Right ventricle myocardium inferior (tissue), 1 donor: ENCODE measurements at regions not wholly inside any gene's neighbourhood (a gene's known extent, or its start where the extent isn't known, plus 50 kb on each side); places are given as distances from the start of the nearest gene placed in this dataset.

ENCODE experiments used
- ATAC-seq: fragments of 200-7000 bp; cut with Tn5 transposase; one replicate; pipeline ENCODE4 v1.9.1; 2020; ENCODE audit warnings: mild to moderate bottlenecking, moderate library complexity
- DNase-seq: peaks from one replicate; pipeline ENCODE4 v3.0.0; 2021; ENCODE audit errors: missing footprints
- intact Hi-C: fragments of 100-400 bp; cut with DNase I; formaldehyde crosslinking; loops from one replicate; pipeline ENCODE4 v1.11.0; 2022
- donor health status: DM: no; HTN: yes; CAD: no; lungs with severe emphysema.

DNA sequence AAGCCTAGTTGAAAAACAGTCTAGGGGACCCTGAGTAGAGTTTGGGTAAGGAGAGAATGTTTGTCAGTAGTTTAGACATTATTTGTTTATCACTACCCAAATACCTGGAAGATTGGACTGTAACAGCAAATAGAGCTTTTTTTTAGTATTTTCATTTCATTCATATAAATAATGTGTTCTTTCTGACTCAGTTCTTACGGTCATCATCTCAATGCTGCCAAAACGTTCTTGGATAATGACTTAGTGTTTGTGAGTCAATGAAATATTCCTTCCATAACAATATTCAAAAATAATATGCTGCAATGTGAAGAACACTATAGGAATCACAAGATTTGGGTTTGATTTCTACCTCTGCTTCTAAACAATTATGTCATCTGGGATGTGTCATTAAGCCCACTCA lies 400.0 kb upstream of the PKN2 start:
- DNase-seq = no peak
- ATAC-seq = no peak
- intact Hi-C loops = no loop called here

DNA sequence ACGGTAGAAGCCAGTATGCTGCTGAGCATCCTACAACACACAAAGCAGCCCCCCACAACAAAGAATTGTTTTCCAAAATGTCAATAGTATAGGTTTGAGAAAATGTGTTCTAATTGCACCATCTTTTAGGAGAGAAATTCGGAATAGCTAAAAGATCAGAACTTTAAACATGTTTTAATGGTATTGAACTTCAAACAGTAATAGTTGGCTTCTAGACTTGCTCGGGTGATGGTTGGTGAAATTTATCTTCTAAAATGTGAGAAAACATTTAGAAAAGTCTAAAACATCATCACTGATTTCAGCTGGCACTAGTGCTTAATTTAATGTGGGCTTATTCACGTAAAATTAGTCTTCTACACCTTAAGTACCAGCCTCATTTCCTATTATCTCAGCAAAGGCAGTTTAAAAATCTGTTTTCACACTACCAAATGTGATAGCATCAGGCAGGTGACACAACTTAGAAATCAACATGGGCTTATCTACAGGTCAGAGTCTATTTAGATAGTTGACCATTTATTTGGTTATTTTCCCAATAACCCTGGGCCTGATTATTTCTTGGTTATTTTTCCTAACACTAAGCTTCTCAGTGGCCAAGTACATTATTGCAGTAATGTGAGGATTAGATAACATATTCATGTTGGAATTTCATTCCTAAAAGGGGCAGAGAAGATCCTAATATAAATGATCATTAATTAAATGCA lies 399.3 kb upstream of the PKN2 start:
- no peak for ATAC-seq
- DNase-seq = no peak
- intact Hi-C loops = no loop called here

DNA sequence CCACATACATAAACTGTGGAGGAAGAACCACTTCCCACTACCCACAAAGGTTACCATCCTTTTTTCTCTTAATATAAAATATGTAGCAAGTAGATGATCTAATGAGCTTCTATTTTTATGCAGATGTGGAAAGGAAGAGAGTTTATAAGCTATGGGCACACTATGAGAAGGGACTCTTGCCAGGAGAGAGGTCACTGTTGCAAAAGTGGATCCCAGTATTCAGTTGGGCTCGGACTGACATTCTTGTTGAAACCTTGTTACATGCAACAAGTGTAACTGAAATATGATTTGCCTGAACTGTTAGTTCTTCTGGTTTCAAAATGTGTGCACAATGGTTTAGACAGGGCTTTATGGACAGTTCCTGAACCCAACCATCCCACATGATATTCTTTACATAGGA lies 397.4 kb upstream of the PKN2 start:
- no peak for ATAC-seq
- intact Hi-C loops = no loop called here
- DNase-seq = no peak

DNA sequence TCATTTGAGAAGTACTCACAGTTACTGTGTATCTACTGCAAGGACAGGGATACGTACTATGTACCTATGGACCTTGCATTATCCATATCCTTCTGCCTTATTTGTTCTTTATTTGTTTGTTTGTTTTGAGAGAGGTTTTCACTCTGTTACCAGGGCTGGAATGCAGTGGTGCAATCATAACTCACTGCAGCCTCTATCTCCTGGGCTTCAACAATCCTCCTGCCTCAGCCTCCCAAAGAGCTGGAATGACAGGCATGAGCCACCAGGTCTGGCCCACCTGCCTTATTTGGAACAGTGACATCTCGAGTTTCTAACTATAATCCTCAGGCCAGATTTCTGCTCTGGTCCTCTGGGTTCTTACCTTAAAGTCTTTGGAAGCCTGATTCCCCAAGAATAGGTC lies 395.5 kb upstream of the PKN2 start:
- intact Hi-C loops = no loop called here
- DNase-seq = no peak
- ATAC-seq = no peak

DNA sequence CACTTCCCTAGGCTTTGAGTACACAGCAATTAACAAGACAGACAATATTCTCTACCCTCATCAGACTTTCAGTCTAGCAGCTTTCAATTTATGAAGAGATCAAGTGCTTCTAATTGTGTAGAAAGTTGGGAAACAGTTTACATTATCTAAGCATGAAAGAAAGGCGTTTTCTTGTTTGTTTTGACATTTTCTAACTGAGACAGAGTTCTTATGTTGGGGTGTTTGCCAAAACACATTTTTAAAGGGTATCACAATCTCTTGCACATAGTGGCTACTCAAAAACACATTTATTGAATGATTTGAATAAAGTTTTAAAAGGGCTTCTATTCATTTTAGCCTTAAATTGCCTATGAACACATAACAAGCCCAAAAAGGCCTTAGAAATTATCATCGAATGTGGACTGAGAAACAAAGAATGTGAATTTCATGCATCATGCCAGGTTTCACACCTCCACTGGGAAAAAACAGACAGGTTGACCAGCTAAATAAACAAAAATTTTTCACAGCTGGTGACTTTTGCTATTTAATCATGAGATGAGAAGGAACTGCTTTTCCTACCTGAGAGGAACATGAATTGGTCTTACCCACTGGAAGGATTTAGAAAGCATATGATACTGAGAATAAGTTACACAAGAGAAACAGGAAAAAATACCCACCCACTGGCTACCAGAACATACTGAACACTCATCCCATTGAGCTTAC lies 394.5 kb upstream of the PKN2 start:
- intact Hi-C loops = loop anchor here (10.0 kb wide), 1 partner anchor 1155 kb away; no protein-coding TSS in a partner anchor
- ATAC-seq (no peak), DNase-seq (no peak)

DNA sequence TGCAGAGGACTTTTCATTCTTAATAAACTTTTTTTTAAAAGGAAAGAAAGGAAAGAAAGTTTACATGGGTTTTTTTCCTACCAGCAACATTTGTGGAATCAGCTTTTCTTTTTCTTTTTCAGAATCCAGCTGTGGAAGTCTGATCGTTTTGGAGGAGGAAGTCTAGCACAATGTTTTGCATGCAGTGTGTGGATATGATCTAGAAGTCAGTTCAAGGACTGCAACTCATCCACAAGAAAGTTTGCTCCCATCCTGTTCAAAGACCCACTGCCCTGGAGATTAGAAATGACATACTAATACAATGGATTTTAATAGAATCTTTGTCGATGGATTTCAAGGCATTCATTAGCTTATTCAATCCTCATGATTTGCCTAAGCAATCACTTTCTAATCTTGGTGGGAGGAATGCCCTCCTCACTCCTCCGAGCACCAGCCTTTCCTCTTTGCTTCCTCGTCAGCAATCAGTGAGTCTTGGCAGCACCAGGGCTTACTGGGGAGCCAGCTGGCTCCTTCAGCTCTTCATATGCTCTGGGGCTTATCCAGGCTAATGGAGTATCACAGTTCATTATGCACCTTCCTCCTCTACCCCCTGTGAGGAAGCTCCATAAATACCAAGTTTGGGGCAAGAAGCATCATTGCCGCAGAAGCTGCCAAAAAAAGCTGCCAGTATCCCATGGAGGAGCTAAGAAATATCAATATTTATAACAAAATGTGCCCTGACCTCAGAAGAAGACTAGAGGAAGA lies 392.3 kb upstream of the PKN2 start:
- intact Hi-C loops = loop anchor here (10.0 kb wide), 1 partner anchor 1157 kb away; no protein-coding TSS in a partner anchor
- ATAC-seq = no peak

DNA sequence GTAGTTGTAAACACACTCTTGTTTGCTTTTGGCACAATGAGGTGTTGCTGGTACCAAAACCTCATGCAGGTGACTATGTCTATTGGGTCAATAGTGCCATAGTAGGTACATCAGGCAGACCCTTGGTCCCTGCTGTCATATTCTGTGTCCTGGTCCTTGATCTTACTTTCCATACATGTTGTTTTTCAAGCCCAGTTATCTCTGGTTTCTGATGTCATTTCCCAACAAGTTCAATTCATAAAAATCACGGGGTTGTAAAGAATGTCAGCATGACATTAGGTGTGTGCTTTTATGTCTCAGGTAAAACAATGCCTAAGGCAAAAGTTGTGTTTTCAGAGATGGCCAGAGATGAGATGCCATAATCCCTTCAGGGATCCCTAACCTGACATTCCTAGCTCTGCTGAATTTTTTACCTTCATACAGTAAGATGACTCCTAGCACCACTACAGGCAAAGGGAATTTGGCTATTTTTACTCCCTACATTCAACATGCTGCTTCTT lies 390.3 kb upstream of the PKN2 start:
- intact Hi-C loops = loop anchor here (10.0 kb wide), 1 partner anchor 1159 kb away; no protein-coding TSS in a partner anchor
- no peak for ATAC-seq
- DNase-seq = no peak

More for the DNA sequence above, 392.3 kb upstream of the PKN2 start:
- DNase-seq = no peak

DNA sequence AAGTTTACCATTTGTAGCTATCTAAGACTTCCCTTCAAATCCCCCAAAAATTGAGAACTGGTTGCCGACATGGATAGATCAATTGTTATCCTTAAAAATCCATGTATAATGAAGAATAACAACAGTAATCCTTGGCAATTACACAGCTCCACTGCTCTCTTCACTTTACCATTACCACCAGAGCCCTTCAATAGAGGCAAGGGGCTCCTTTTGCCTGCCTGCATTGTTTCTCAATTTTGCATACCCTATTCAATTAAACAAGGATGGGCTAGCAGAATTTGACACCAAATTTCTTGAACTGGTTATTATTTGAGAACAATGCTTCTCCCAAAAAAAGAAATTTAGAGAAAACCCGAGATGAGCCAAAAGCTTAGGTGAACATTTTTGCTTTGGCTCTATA lies 387.8 kb upstream of the PKN2 start:
- intact Hi-C loops = loop anchor here (10.0 kb wide), 1 partner anchor 1161 kb away; no protein-coding TSS in a partner anchor
- no peak for DNase-seq
- ATAC-seq = no peak

DNA sequence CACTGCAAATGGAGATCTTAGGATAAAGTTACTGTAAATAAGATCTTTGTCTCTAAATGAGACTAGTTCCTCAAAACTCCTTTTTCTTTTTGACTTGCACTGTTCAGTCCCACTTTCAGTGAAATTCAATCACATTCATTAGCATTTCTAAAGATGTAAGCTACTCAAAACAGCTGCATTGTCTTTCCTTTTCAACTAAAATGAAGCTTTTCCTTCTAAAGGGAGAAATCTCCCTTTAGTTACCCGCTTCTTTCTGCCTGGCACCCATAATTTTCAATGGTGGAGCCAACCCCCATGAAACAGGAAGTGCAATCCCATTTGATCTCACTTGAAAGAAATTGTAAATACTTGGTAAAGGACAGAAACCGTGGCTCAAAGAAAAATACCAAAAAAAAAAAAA lies 387.4 kb upstream of the PKN2 start:
- intact Hi-C loops = loop anchor here (10.0 kb wide), 1 partner anchor 1162 kb away; no protein-coding TSS in a partner anchor
- ATAC-seq (no peak), DNase-seq (no peak)

DNA sequence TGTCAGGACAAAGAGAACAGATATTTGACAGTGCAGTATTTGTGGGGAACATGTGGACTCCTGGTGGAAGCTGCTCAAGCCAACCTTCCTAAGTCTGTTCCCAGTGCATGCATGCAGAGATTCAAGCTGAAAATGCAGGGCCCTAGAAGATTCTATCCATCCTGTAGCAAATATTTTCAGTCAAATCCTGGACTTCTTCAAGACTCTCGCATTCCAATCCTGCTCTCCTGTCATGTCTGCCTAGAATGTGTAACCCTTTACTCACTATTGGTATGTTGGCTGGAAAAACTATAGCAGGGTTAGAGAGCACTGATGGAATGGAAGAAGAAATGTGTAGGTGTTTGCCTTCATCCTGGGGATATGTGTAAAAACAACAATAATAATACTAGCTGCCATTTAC lies 385.6 kb upstream of the PKN2 start:
- intact Hi-C loops = loop anchor here (10.0 kb wide), 1 partner anchor 1164 kb away; no protein-coding TSS in a partner anchor
- DNase-seq = no peak
- ATAC-seq = no peak

DNA sequence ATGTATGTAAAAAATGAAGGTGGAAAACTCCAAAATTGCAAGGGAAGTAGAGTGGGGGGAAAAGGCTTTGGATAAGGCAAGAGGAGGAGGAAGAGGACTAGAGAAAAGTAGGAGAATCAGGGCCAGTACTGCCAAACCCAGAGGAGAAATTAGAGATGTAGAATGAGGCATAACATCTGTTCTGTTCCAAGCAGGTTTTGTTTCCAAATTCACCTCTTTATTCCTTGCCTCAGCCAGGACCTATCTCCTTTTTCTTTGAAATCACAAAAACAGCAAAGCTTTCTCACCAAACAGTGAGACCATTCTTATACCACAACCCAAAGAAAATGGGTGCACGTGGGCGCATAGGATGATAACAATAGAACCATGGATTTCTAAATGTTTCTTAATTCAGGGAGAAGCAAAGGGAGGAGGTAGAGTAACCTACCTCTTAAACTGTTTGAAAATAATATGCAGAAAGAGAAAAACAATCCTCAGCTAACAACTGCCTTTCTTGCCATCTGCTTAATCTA lies 383.3 kb upstream of the PKN2 start:
- intact Hi-C loops = loop anchor here (10.0 kb wide), 2 partner anchors 116 to 1006 kb away; no protein-coding TSS in a partner anchor
- DNase-seq (no peak), ATAC-seq (no peak)

DNA sequence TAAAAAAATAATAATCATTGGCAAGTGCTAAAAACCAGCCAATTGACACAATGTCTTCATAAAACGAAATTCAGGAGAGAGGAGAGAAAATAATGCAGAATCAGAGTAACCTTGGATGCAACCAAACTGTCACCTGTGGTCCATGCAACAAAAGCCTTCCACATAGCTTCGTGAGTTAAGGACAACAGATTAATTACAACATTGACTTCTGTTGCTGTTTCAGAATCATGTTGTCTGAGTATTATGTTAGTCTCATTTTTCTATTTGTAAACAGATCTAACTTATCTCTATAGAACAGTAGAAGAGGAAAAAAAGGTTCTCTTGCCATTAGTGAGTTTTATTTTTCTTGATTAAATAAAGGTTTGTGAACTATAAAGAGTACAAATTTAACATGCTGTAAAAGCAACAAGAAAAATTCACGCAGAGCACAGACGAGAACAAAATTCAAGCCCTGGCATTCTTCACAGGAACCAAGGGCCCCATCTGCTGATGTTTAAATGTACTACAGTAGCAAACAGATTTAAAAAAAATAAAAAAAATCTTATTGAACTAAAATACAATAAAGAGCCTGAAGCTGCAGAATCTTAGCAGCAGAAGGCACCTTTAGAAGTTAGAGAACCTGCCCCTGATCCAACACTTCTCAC lies 381.1 kb upstream of the PKN2 start:
- no peak for ATAC-seq
- DNase-seq = no peak
- intact Hi-C loops = loop anchor here (10.0 kb wide), 2 partner anchors 118 to 1008 kb away; no protein-coding TSS in a partner anchor

DNA sequence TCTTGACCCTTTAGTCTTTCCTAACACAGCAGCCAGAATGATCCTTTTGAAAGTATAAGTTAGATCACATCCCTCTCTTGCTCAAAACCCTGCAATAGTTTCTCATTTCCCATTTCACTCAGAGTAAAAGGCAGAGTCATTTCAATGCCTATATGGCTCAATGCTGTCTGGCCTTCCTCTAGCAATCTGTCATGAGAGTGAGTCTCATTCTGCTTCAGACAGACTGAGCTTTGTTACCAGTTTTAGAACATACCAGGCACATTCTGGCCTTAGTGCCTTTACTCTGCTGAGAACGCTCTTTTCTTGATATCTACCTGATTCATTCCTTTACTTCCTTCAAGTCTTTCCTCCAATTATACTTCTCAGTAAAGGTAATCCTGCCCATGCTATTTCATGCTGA lies 372.8 kb upstream of the PKN2 start:
- no peak for ATAC-seq
- no peak for DNase-seq
- intact Hi-C loops = no loop called here

DNA sequence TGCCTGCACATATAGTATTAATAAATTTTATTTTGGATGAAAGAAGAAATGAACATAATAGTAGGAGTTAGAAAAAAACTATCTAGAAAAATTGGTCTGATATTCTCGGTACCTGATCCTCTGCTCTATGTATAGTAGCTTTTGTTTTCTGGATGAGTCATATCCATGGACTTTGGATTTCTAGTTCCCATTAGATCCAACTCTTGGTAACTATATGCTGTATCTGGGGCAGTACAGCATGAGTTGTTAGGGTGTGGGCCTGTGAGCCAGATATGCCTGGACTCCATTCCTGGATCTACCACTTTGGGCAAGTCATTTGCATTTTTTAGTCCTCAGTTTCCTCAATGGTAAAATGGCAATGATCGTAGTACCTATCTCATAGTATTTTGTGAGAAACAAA lies 372.2 kb upstream of the PKN2 start:
- no peak for DNase-seq
- ATAC-seq = no peak
- intact Hi-C loops = no loop called here

DNA sequence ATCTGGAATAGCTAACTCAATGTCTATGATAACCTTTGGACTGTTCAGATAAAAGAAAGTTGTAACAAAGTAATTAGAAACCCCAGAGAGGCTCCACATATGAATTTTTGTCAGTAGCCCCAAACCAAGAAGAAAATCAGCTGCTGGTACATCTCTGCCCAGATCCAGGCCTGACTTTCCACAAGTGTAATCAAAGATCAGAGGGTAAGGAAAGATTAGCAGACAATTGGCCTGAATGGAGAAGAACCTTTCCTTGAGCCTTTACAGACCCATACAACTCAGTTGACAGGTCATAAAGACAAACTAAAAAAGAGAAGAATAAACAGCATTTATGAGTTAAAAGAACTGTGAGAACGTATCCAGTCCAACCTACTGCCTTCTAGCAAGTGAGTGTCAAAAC lies 366.7 kb upstream of the PKN2 start:
- DNase-seq (no peak), ATAC-seq (no peak)
- intact Hi-C loops = no loop called here

DNA sequence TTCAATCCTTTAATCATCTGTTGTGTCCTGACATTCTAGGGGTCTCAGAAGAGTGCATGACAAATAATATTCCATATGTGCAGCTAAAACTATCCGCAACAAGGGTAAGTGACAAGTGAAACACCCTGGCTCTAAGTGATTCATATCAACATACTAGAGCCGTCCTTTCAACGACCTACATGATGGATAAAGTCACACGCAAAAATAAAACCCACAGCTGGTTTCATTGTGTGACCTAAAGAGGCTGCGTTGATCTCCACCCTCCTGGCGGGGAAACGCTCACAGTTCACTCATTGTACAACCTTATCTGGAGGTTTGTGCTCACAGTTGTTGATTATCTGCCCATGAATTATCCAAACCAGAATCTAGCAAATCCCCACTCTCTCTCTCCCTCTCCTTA lies 365.3 kb upstream of the PKN2 start:
- no peak for DNase-seq
- no peak for ATAC-seq
- intact Hi-C loops = no loop called here

DNA sequence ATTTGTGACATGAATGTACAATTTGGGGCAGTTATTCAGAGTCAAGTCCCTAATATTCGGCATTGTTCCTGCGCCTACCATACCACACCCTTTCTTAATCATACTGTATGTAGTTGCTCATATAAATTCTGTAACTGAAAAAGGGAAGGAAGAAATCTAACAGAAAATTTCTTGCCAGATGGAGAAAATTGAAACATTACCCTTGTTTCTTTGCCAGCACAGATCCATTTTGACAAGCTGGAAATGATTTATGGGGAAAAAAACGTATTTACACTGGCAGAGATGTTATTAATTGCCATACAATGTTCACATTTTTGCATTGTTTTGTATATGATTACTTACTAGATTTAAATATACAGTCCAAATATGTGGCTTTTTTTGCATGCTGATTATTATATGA lies 363.8 kb upstream of the PKN2 start:
- no peak for DNase-seq
- no peak for ATAC-seq
- intact Hi-C loops = no loop called here

DNA sequence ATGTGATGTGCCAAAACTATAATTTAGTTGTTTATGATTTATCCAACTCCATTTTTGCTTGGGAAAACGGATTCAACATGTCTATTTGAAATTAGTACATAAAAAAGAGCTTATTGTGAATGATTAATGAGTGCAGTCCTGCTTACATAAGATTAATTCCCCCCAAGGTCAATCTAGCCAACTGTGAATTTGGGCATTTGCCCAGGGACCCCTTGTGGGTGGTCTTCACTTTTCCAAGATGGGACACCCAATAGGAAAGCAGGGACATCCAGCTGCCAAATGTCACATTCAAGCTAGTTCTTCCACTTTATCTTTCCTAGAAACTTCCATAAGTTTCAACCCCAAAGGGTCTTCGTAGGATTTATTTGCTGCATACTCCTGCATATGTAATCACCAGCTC lies 362.4 kb upstream of the PKN2 start:
- intact Hi-C loops = no loop called here
- ATAC-seq (no peak), DNase-seq (no peak)

DNA sequence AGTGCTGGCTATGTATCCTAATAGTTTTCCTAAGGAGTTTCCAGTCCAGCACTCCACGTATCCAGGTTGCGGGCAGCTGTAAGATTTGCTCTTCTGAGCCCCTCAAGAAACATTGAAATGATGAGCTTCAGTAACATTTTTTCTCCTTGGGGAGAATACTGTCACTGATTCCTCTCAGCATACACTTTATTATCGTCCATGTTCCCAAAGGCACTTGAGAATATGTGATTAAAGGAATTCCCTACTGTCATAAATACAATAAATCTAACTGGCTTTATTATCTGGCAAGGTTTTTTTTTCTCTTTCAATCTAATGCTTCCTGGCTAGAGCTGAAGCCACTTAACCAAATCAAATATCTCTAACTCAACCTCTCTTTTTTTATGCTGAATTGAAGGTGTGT lies 359.2 kb upstream of the PKN2 start:
- ATAC-seq = no peak
- intact Hi-C loops = no loop called here
- DNase-seq = no peak
